ENCODE measurements at regions not wholly inside any gene's neighbourhood (a gene's known extent, or its start where the extent isn't known, plus 50 kb on each side); places are given as distances from the start of the nearest gene placed in this dataset.

- no peak for TF ChIP-seq CTCF (IDR thresholded peaks at IDR 0.05)
- no peak for TF ChIP-seq POLR2A (IDR thresholded peaks at IDR 0.05)
- no peak for TF ChIP-seq EP300 (IDR thresholded peaks at IDR 0.05)
These were observed 63.8 kb upstream of the CFAP46 start for GRCh38 chr10:133006202-133006601.
